HPDE6-E6E7 (cell line): ENCODE measurements at regions not wholly inside any gene's neighbourhood (a gene's known extent, or its start where the extent isn't known, plus 50 kb on each side); places are given as distances from the start of the nearest gene placed in this dataset.
"Not testable (repeated sequence)": the region's sequence is repeated elsewhere in the genome, so short reads cannot be mapped to it uniquely, and the experiment has no call there.

Experiments
- DNase-seq: peaks from one replicate; pipeline ENCODE4 v3.0.0; 2011; ENCODE audit warnings: missing footprints; ENCODE audit errors: extremely low spot score

DNA sequence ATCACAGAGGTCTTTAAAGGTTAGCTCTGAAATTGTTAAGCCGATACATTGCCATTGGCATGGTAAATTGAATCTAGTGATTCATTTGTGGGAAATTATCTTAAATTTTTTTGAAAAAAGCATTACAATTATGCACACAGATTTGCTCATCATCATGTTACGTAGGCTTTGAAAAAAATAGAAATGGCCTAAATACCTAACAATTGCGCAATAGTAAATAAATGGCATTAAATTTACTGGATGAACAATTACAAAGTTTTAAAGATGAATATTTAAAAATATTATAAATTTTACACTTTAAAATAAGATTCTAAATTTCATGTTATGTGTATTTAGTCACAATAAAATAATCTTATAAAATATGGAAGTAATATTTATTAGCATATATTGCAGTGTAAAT is 171.3 kb downstream of the RPRM start:
- DNase-seq: no peak

- no peak for DNase-seq
These were observed 178.8 kb downstream of the RPRM start for GRCh38 chr2:153299809-153300208.

DNA sequence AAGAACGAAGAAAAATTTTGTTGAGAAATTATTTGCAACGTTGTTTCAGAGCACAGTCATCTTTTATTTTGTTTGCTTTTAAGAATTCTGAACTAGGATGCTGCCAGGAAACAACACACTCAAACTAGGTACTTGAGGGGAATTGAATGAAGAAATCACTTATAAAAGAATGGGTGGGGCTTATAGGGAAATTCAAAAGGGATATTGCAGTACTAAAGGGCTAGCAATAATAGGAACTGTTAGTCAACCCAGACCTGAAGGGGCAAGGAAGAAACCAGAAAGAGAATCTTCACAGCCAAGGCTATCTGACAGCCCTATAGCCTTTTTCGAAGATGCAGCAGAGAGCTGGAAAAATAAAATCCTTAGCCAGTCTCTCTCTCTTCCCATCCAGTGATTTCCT is 179.3 kb downstream of the RPRM start:
- no peak for DNase-seq

DNA sequence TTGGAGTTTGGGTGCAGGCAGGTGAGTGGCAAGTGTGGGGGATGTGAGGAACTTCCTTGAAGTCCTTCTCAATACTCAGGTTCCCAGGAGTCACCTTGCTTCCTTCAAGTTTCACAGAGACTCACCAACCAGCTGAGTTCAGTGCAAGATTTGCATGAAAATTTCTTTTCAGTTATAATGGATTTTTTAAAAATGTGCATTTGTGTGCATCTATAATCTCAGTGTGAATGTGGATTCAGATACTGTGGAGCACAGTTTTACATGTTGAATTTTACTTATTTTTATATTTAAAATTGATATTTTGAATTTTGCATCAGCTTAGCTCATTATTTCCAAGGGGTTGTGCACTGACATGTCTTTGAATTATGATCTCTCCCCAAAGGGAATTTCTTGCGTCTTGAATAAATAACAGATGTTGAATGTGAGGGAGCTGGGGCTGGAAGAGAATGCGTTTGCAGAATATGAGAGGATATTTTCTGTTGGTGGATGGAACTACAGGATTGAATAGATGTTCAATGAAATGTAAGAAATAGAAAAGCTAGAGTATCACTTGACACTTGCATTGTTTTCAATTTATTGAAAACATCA is 184.3 kb downstream of the RPRM start:
- DNase-seq: no peak

DNA sequence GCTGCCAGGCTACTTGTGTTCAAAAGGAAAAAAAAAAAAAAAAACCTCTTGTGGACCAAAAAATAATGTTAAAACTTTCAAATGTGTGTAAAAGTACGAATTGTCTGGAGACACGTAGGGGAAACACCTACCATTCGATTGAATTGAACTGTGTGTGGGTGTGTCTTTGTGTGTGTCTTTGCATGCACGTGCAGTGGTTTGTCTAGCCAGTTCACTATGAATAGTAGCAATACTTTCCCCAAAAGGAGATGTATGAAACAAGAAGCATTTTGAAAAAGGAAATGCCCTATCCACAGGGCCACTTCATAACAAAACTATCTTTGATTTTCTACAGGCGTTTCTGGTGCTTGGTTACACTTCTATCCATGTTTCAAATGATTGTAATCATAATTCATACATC is 186.8 kb downstream of the RPRM start:
- DNase-seq: no peak

DNA sequence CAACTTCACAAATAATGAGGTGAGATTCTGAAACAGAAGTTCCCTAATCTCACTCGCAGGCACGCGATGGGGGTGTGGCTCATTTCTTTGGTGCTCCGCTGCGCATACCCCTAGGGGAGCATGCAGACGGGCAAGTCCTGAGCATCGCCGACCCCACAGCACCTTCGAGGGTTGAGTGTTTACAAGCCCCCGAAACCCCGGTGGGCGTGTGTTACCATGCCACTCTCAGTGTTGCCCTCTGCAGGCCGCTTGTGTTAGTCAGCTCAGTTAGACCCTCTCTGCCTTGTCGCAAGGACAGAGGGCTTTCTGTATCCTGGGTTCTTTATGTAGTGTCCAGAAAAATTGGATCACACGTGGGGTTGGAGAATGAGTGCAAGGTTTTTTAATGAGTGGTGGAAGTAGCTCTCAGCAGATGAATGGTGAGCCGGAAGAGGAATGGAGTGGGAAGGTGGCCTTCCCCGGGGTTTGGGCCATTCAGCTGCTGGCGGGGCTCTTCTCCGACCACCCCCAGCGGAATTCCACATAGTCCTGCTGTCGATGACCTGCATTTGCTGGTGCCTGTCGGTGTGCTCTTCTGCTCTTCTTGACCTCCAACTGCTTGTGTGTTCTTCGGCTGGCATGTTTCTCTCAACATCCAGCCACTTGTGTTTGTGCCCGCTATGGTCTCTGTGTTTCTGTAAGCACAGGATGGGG is 191.3 kb downstream of the RPRM start:
- no peak for DNase-seq

- DNase-seq: no peak
These were observed 209.6 kb downstream of the RPRM start for GRCh38 chr2:153268941-153269461.

GRCh38 chr2:153256876-153257275 is 221.7 kb downstream of the RPRM start:
- not testable (repeated sequence) for DNase-seq

GRCh38 chr2:153246636-153247035 is 231.9 kb downstream of the RPRM start:
- not testable (repeated sequence) for DNase-seq

DNA sequence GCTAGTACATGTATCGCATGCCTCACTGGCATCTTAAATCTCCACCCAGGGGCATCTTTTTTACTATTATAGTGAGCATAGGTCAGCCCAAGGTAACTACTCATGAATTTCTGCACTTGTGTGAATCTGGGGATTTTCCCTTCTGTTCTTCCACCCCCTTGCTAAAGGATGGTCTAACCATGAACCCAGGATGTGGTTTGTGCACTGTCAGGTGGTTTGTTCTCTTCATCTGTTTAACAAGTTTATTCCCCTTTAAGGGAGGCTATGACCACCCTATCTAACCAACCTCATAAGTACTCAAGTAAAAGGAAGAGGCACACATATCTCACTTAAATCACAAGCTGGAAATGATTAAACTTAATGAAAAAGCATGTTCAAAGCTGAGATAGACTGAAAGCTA is 243.0 kb downstream of the RPRM start:
- no peak for DNase-seq

GRCh38 chr2:153232464-153232863 is 246.1 kb downstream of the RPRM start:
- DNase-seq: no peak

GRCh38 chr2:153230977-153231376 is 247.6 kb downstream of the RPRM start:
- no peak for DNase-seq

DNA sequence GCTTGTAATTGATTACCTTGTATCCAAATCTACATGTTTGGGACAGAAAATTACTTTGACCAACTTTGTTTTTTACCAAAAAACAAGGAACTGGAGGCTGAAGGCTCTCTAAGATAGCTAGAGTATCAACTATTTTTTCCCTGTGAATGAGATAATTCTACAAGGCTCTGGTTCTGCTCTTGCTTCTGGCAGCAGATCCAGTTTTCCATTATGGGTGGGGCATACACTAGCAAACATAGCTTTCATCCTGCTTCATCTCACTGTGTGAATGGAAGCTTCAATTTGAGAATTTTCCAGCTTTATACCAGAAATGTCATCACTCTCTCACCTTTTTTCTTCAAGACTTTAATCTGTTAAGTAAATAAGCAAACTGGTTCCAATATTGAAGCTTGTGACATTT is 249.7 kb downstream of the RPRM start:
- DNase-seq: no peak

DNA sequence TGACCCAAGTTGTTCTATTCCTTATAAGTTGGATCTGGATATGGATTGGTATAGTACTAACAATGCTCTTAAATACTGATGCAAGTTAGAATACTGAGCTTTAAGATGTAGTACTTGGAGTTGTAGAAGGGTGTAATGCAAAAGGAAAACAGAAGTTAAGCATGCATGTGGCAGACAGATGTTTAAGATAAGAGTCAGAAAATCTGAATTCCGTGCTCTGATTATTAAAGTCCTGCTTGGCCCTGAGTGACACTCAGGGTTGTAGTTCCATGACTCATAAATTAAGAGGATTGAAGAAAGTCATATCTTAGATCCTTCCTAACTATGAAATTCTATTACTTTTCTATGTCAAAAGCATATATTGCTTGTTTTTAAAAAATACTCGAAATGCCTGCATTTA is 250.6 kb downstream of the RPRM start:
- DNase-seq: no peak

DNA sequence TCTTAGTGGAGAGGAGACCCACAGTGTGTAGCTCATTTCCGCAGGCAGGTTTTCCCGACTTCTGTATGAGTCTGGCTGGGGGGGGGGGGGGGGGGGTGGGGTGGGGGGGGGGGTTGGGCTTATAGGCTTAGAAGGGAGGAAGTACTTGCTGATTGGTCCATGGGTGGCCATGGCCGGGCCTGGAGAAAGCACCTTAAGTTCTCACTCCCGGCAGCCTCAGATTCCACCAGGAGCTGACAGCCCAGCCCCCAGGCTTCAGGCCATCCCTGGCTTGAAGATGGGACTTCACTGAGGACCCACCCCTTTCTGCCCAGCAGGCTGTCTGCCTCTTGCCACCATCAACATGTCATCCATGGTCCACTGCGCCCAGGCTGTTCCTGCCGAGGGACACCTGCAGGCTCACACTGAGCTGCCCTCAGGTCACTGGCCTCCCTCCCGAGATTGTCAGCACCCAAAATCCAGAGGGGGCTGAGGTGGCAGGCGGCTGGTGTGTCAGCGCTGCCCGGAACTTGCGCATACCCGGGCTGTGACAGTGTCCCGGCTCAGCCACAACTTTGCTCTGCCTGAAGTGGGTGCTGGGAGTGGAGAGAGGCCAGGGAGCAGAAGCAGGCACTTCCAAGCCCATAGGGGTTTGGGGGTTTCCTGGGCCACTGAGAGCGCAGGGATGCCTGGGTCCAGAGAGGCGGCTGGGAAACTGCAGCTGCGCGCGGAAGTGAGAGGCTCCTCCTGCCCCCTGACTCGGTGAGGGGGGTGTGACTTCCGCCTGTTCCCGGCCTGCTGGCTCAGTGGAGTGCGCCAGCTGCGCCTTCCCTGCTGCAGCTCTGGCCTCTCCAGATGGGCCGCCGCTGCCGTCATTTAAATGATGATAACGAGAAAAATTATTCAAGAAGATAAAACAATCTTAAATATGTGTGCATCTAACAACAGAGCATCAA is 256.1 kb downstream of the RPRM start:
- no peak for DNase-seq

DNA sequence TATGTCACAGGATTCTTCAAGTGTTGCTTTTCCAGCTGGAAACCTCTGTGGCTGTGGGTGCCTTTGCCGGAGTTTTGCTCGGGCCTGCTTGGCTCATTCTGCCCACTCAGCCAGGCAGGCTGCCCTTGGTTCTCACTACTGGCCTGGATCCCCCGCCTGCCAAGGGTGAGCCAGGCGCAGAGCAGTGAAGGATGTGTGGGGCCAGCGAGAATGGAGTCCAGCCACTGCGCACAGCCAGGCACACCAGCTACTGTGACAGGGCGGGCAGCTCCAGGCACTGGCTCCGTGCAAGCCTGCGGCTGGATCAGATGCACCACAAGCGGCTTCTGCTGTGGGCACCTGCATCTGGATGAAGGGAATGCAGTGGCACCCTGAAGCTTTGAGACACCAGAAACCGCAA is 257.1 kb downstream of the RPRM start:
- DNase-seq: no peak

- no peak for DNase-seq
These were observed 257.5 kb downstream of the RPRM start for GRCh38 chr2:153221087-153221486.

DNA sequence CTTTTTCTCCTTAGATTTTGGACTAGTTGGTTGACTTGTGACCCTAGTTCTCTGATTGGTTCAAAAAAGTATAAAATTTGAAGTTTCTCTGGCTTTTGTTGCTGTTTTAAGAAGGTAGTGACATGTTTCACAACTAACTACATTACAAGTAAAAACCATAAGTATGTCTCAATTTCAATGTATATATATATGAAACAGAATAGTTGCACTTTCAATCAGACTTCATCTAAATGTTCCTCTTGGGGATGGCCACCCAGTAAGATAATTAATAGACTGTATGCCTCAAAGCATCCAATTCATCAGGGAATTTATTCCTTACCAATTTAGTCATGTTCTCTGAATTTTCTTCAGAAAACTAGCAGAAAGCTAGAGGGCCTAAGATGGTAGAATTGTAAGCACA is 259.7 kb downstream of the RPRM start:
- no peak for DNase-seq

- no peak for DNase-seq
These were observed 264.2 kb downstream of the RPRM start for GRCh38 chr2:153214337-153214736.

DNA sequence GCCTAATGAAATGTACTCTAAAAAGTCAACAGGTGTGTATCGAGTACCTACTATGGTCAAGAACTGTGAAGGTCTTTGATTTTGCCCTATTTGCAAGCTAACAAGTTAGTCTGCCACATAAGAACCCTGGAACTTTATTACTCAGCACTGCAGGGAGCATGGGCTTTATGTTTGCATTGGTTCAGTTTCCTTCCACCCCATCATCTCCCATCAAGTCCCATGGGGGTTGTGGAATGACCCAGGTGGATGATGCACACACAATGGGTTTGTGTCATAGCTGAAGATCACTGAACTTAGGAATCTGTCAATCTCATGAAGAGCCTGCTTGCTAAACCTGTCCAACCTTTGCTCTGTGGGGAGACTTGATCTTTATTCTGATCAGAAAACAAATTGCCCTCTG is 265.5 kb downstream of the RPRM start:
- no peak for DNase-seq

DNA sequence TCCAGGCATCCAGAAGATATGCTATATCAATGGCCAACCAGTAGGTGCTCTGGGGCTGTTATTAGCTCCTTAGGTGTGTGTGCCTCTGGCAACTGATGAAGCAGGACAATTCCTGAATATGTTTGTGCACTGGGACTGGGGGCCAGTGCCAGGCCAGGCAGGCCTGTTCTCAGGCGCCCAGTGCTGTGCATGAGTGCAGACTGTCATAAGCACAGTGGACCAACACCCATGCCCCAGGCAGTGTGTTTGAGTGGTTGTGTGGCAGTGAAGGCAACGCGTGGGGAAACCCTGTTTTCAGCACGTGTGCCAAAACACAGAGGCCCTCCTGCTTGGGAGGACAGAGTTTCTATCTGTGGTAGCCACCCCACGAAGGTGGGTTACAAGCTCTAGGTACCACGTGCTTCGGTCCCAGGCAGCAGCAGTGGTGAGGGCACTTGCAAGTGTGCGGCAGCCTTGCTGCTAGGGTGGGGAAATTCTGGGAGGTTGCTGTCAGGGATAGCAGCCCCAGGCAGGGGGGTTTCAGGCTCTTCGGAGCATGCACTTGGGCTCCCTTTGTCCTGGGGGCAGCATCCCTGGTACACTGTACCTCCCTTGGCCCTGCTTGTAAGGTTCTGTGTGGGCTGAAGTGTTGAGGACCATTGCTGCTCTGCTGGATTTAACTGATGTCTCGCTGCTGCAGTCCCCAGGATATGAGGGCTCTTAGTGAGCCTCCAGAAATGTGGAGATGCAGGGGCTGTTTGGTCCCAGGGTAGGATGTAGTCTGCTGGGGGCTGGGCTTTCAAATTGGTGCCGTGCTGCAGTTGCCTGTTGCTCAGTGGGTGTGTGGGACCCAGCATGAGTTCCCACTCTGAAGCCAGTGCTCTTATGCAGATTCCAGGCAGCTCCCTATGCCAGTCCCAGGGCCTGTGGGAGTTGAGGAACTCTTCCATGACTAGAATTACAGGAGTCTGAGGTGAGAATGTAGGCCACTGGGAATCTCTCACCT is 280.9 kb downstream of the RPRM start:
- no peak for DNase-seq
